SK-N-MC (cell line): ENCODE measurements at regions not wholly inside any gene's neighbourhood (a gene's known extent, or its start where the extent isn't known, plus 50 kb on each side); places are given as distances from the start of the nearest gene placed in this dataset.

Experiments
- EZH2 ChIP-seq: fragments of 200-600 bp; sonication (generic); IDR thresholded peaks from one replicate; pipeline ENCODE4 v1.6.1; 2017; ENCODE audit warnings: antibody characterized with exemption
- FOXP2 ChIP-seq: optimal IDR thresholded peaks from 2 replicates; pipeline ENCODE3; 2011; ENCODE audit warnings: mild to moderate bottlenecking, moderate library complexity; ENCODE audit not compliant: insufficient read depth; ENCODE audit errors: extremely low read length, control extremely low read depth
- POLR2AphosphoS5 ChIP-seq: IDR thresholded peaks from 2 replicates; pipeline ENCODE4 v1.6.1; 2012; ENCODE audit warnings: mild to moderate bottlenecking, low read depth, low read length, borderline replicate concordance

- TF ChIP-seq EZH2 (no peak), POLR2AphosphoS5 (no peak), FOXP2 (no peak)
Measured at GRCh38 chr6:100271202-100271601, 193.5 kb downstream of the SIM1 start.
